ENCODE measurements at regions not wholly inside any gene's neighbourhood (a gene's known extent, or its start where the extent isn't known, plus 50 kb on each side); places are given as distances from the start of the nearest gene placed in this dataset.

DNA sequence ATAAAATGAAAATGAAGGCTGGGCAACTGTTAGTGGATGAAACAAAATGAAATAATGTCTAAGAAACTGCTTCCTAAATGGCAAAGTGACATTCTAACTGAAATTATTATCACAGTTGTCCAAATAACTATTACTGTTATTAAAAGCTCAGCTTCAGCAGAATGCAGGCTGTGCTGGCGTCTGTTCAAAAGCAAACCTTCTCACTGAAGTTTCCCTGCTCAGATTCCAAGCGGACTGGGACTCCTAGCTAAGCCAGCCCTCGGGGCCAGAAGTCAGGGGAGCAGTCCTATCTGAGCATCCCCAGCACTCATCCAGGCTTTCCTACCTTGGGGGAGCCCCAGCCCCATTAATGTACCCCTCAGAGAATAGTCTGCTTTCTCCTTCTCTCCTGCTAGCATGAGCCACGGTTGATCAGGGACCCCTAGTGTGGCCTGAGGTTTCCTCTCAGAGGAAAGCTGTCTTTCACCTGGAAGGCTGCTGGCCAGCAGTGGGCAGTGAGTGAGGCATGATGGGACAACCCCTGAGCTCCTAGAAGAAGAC, 1167.3 kb downstream of the TBC1D22A start:
- no peak for TF ChIP-seq EZH2 (IDR thresholded peaks at IDR 0.05; ENCODE audit: insufficient read depth, poor library complexity, severe bottlenecking)
- no peak for TF ChIP-seq EZH2phosphoT487 (IDR thresholded peaks at IDR 0.05; ENCODE audit: insufficient read depth, low read depth)
